ENCODE measurements at regions not wholly inside any gene's neighbourhood (a gene's known extent, or its start where the extent isn't known, plus 50 kb on each side); places are given as distances from the start of the nearest gene placed in this dataset.

GRCh38 chrX:123809854-123810375, 49.9 kb upstream of the XIAP start:
- no peak overlapping the region for H3K27ac ChIP-seq

More at GRCh38 chrX:123809854-123810375, 49.9 kb upstream of the XIAP start:
- no peak for TF ChIP-seq CTCF (conservative IDR thresholded peaks at IDR 0.05)
- no peak for TF ChIP-seq ZFX (IDR thresholded peaks at IDR 0.05)
